GM21423 (cell line): ENCODE measurements at regions not wholly inside any gene's neighbourhood (a gene's known extent, or its start where the extent isn't known, plus 50 kb on each side); places are given as distances from the start of the nearest gene placed in this dataset.
A peak's percentile ranks its signal among the peaks of the same experiment; 100 is the strongest.
"Not testable (repeated sequence)": the region's sequence is repeated elsewhere in the genome, so short reads cannot be mapped to it uniquely, and the experiment has no call there.

ENCODE experiments used
- ATAC-seq: cut with Tn5 transposase; IDR thresholded peaks from one replicate; pipeline ENCODE4 v1.9.1; 2021; ENCODE audit warnings: mild to moderate bottlenecking, moderate library complexity; ENCODE audit not compliant: unreplicated experiment

DNA sequence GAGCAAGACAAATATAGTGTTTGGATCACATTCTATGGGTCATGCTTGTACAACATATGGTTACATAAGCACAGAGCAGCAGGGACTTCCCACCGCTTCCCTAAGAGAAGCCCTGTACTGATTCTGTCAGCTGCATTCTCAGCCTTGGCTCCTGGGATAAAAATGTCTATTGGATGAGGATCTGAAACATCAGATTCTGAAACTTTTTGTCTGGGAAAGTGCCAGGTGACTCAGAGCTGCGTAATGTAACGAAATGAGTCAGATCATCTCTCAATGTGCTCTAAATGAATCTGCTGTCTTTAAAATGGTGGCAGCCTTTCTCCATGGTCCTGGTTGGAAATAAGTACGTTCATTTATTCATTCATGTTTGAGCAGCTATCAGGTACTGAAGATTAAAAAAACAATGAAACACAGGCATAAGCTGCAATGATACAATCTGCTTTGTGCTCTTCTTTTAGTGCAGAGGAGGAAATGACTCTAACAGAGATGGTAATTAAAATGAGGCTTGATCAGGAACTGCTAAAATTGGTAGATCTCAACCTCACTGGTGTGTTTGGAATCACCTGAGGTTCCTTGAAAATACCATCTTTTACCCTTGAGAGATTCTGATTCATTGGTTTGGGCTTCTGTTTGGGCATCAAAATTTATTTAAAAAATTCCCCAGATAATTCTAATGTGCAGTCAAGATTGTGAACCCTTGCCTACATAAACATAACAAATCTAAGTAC, 99.1 kb upstream of the NAP1L1 start:
- peak; percentile 81 for ATAC-seq

DNA sequence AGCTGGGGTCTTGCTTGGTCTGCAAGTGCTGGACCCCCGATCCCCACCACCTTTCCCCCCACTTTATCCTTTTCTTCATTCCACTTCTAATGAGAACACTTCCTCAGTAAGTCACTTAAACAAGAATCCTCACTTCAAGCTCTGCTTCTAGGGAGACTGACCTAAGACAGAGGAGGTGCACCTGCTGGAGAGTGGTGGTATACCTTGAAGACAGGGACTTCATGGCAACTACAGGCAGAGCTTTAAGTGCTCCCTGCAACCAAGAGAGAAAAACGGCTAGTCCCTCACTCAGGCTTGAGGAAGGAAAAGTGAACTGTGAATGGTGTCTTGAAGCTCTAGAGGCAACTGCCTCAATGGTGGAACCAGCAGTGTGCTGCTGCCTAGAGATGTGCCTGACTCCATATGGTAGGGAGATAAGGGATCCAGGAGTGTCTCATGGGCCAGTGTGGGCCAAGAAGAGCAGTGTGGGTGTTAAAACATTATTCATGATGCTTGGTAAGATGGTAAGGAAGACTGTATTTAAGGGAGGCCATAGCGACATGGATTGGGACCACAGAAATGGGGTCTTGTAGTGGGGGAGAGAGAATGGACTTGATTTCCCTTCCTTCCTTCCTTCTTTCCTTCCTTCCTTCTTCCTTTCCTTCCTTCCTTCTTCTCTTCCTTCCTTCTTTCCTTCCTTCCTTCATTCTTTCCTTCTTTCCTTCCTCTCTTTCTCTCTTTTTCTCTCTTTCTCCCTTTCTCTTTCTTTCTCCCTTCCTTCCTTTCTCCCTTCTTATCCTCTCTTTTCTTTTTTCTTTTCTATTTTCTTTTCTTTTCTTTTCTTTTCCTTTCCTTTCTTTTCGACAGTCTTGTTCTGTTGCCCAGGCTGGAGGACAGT, 96.2 kb upstream of the NAP1L1 start:
- no peak for ATAC-seq

DNA sequence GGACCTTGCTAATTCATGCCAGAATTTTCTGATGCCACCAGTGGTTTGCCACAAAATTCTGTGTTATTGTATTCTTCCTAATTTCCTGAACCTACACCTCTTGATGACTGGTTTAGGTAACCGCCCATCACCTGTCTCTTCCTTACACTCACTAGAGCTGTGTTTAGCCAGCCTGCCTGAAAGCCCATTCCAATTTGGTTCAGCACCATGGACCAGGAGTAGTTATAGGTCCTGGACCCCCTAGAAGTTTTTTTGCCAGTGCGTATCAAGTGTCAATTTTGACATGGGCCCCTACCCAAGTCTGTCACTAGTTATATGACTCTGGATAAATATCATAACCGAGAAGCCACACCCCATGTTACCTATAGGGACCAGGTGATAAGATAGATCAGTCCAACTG, 94.0 kb upstream of the NAP1L1 start:
- no peak for ATAC-seq

DNA sequence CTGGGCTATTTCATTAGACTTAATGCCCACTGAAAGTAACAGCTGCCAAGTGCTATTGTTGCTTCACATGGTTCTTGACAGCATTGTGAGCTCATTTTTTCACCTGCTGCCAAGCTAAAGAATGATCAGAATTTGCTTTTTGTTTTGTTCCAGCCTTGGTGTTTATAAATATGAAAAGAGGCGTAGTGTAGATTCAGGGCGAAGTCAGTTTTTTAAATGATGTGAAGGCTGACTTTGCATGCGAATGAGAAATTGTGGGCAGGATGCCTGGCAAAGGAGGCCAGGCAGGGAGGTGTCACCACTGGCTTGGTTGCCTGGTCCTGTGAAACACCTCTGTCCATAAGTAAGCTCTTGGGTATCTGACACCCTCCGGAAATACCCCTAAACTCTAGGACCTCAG, 93.3 kb upstream of the NAP1L1 start:
- ATAC-seq, result no peak

DNA sequence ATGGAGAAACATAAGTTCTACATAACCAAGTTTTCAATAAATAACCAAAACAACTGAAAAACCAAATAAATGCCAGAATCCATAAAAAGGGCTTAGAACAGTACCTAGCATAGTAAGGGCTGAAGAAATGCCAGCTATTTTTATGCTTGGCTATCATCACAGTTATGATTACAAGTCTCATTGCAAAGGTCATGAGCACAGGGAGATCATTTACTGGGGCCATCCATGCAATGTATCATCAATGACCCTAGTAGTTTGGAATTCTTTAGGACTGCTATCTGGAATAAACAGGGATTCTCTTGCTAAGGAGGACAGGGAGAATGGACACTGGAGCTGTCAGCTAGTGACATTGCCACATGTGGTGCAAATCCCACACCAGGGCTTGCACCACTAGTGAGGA, 92.5 kb upstream of the NAP1L1 start:
- ATAC-seq, result no peak

DNA sequence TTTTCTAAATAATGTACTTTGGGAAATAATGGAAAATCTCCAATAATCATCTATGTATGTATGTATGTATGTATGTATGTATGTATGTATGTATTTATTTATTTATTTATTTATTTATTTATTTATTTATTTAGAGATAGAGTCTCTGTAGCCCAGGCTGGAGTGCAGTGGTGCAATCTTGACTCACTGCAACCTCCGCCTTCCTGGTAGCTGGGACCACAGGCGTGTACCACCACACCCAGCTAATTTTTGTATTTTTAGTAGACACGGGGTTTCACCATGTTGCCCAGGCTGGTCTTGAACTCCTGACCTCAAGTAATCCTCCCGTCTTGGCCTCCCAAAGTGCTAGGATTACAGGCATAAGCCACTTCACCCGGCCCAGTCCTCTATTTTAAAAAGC, 91.5 kb upstream of the NAP1L1 start:
- not testable (repeated sequence) for ATAC-seq

DNA sequence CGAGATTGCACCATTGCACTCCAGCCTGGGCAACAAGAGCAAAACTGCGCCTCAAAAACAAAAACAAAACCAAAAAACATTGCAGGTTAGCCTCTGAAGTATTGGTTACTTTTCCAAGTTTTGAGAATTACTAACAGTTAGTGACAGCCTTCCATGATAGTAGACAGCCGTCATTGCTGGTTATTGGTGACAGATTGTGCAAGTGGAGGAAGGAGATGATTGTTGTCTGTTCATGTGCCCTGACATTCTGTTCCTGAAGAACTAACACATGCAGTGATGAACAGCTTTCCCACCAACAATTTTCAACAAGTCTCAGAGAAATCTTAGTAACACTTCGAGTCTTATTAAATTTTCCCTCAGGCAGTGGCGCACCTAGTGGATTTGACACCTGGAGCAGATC, 89.3 kb upstream of the NAP1L1 start:
- ATAC-seq, result no peak

DNA sequence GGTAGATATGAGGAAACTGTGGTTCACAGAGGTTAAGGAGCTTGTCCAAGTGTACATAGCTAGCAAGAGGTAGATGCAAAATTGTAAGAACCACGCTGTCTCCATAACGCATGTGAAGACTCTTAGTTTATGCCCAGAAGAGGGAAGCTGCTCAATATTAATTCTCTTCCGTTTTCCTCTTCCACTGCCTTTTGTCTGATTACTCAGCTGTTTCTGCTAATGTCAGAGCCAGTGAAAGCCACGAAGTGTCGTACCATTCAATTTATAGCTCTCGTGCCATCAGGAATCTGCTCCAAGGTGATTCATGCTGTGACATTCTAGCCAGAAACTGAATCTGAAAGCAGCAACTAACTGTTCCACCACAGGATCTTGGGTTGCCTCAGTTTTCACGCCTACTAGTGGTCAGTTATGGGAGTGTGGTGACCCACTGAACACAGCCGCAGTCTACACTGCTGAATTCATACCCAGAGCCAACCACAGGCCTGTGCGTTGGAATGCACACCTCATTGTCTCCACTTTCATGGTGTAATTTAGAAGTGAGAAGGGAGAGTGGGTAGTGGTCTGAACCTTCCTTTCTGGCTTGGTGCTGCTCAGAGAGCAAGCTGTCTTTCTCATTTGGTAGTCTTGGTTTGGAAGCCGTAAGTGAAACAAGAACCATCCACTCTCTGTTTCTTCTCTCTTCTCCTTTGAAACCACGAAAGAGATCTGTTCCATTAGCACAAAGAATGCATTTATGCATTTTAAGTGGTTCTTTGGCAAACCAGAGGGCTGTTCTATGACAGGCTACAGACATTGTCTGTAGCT, 74.2 kb upstream of the NAP1L1 start:
- ATAC-seq, result peak; percentile 98

DNA sequence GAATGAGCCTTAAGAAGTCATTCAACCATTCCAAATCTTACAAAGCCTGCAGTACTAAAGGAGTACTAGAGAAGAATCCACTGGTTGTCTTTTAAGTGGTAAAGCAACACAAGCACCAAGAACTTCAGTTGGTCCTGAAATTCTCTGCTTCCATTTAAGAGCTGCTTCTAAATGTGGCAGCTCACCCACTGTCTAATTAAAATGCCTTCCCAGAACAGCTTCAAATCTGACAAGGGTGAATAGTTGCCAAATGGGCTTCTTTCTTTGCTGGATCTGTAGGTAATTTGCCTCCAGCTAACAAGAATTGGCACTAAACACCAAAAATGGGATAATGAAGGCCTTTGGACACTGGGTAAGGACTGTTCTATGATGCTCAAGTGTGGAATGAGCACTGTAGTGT, 72.2 kb upstream of the NAP1L1 start:
- no peak for ATAC-seq

DNA sequence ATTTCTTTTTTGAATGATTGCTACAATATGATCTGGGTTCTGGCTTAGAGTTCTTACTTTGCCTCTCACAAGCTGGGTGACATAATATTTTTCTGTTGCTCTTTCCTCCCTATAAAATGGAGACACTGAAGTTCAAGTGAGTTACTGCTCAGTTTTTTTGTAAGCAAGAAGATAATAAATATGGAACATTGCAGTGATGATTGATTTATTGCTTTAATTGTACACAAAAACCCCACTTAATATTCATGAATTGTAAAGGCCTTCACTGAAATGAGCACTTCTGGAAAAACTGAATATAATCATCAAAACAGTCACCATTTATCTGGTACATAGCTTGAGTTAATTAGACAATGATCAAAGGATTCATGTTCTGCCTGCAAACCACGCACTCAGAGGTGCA, 71.8 kb upstream of the NAP1L1 start:
- no peak for ATAC-seq

DNA sequence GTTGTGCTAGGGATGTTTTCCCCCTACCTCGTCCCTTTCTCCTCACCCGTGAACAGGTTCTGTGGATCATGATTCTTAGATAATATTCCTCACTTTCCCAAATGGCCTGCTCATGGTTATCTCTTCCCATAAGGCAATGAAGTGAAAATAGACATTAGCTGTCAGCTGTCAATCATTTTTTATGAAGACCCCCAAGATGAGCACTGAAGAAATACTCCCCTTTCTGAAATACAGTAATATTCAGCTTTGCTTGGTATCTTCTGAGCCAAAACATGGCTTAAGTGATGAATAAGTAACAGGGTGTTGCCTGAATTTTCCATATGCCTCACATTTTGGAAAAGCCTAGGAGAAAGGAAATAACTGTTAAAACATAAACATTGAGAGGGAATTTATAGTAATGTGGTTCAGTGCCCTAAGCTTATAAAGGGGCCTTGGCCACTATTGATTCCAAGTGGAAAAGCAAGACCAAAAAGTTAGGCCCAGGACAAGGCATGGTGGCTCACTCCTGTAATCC, 70.7 kb upstream of the NAP1L1 start:
- ATAC-seq, result no peak

DNA sequence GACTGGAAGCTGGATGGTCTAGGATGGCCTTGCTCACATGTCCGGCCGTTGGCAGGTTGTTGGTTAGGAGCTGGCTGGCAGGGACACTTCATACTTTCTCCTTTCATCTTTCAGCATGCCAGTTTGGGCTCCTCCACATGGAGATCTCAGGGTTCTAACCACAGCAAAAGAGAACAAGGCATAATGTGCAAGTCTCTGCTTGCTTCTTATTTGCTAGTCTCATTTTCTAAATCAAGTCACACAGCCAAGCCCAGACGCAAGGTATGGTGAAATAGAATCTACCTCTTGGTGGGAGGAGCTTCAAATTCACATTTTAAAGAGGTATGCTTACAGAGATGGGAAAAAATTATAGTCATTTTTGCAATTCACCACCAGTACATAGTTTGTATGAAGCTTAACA, 69.1 kb upstream of the NAP1L1 start:
- ATAC-seq, result no peak

DNA sequence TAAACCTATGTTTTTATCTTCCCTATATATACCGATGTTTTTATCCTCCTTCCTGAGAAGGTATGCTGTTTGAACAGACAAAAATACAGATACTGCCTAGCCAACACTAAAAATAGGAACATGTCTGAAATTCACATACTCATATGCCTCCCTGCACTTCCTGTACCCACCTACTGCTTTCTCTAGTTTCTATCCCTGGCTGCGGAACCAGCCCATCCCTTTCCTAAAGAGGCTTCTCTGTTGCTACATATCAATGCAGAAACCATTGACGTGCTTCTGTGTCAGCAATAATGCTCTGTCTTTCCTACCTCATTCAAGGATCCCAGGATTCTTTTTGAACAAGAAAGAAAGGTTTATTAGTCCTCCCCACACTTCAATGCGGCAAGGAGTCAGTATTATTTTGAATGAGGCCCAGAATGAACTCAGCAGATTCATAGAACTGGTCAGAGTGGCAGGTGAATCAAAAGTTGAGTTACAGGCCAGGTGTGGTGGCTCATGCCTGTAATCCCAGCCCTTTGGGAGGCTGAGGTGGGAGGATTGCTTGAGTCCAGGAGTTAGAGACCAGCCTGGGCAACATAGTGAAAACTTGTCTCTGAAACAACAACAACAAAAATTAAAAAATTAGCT, 67.8 kb upstream of the NAP1L1 start:
- peak; percentile 91 for ATAC-seq

DNA sequence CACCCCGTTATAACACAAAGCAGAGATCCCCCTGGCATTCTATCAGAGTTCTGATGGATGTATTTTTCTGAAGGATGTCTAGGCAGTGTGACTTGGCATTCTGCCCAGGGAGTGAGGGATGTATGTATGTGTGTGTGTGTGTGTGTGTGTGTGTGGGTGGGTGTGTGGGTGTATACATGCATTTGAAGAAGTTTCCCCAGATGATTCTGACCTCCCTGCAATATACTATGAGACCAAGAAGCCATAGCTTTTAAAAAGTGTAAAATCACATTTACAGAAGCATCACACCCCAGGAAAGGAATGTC, 59.7 kb upstream of the NAP1L1 start:
- ATAC-seq, result no peak

DNA sequence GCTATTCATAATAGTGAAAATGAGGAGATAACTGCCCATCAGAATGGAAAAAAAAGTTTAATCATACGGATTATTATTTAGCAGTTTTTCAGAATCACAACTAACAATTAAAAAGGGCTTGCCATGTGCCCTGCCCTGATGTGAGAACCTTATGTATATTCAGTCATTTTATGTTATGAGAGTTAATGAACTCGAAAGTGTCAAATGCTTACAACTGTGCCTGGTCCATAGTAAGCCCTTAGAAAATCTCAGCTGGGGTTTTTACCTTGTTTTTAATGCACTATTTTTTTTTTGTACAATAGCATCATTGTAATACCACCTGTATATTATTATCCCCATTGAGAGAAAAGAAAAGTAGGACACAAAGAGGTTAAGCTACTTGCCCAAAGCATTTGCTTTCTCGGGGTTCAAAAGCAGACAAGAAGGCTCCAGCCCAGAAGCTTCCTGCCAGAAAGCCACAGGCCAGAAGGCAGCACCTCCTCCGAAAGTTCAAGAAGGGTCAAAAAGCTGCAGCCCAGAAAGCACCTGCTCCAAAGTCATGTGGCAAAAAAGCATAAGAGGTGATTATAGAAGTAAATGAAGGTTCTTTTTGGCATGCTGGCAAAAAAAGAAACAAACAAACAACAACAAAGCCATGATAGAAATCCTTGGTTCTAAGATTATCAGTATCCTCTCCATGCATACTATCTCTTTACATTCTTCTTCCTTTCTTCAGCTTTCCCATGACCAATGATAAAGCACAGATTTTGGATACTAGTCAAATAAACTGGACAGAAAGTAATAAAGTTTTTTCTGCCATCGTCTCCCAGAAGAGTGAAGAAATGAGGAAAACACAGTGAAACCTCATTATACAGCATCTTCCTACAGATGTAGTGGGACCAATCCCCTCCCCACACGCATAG, 59.1 kb upstream of the NAP1L1 start:
- peak; percentile 98 for ATAC-seq

DNA sequence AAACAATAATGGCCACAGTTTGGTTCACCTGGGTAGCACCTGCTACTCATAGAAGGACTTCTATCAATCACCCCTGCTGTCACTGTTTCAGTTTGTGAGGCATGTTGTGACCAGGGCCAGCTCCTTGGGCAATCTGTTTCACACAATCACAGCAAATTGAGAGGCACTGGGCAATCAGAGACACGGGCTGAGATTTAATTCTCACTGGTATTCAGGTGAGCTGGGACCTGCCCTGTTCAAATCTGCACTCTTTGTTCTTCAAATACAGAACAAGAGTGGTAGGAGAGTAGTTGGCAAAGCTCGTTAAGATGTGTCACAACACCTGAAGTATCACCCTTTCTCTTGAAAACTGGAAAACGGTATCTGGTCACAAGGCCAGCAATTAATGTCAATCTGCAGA, 57.8 kb upstream of the NAP1L1 start:
- no peak for ATAC-seq

DNA sequence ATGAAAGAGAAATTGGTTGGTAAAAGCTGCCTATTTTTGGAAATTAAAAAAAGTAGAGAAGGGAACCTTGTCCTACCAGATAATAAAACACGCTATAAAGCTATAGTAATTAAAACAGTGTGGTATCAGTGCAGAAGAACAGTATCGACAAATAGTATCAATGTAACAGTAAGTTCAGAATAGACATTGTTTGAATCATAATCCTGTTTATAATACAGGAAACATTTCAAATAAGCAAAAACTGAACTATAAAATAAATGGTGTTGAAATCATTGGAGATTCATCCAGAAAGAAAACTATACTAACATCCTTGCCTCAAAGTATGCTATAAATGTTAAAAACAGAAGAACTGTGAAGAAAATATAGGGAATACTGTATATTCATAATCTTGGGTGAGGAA, 54.2 kb upstream of the NAP1L1 start:
- no peak for ATAC-seq

DNA sequence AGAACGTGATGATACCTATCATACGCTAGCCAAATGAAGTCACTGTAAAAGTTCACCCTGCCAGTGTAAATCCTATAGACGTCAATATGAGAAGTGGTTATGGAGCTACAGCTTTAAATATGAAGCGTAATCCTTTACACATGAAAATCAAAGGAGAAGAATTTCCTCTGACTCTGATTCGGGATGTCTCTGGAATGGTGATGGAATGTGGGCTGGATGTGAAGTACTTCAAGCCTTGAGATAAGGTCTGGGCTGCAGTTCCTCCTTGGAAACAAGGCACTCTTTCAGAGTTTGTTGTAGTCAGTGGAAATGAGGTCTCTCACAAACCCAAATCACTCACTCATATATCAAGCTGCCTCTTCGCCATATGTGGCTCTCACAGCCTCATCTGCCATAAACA, 53.1 kb upstream of the NAP1L1 start:
- no peak for ATAC-seq

DNA sequence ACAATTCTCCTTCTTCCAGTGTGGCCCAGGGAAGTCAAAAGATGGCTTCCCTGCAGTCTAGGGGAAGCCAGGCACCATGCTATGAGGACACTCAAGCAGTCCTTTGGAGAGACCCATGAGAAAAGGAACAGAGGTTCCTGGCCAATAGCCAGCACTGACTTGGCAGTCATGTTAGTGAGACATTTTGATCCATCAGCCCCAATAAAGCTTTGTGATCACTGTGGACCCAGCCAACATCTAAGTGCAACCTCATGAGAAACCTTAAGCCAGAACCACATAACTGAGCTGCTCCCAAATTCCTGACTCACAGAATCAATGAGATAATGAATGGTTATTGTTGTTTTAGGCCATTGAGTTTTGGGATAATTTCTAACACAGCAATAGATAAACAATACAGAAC, 51.0 kb upstream of the NAP1L1 start:
- ATAC-seq, result no peak
